ENCODE measurements at regions not wholly inside any gene's neighbourhood (a gene's known extent, or its start where the extent isn't known, plus 50 kb on each side); places are given as distances from the start of the nearest gene placed in this dataset.

DNA sequence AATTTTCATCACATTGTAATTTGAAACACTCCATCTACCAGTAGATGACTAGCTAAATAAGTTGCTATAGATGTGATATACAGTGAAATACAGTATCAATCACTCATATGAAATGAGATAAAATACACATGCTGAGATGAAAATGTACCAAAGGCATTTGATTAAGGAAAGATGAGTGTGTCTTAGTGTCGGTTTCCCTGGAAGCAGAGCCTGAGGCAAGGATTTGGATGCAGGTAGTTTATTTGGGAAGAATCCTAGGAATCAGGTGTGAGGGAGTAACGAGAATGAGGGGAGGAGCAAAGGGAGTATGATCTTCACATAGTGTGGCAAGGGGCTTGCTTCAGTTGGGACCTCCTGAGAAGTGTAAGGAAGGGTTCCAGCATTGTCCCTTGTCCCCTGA lies 188.2 kb upstream of the CTBP2 start:
- TF ChIP-seq, protein P1, sequence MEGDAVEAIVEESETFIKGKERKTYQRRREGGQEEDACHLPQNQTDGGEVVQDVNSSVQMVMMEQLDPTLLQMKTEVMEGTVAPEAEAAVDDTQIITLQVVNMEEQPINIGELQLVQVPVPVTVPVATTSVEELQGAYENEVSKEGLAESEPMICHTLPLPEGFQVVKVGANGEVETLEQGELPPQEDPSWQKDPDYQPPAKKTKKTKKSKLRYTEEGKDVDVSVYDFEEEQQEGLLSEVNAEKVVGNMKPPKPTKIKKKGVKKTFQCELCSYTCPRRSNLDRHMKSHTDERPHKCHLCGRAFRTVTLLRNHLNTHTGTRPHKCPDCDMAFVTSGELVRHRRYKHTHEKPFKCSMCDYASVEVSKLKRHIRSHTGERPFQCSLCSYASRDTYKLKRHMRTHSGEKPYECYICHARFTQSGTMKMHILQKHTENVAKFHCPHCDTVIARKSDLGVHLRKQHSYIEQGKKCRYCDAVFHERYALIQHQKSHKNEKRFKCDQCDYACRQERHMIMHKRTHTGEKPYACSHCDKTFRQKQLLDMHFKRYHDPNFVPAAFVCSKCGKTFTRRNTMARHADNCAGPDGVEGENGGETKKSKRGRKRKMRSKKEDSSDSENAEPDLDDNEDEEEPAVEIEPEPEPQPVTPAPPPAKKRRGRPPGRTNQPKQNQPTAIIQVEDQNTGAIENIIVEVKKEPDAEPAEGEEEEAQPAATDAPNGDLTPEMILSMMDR (IDR thresholded peaks at IDR 0.05): no peak
- TF ChIP-seq EP300 (IDR thresholded peaks at IDR 0.05; ENCODE audit: low read depth) (no peak), POLR2A (IDR thresholded peaks at IDR 0.05) (no peak), POLR2AphosphoS5 (IDR thresholded peaks at IDR 0.05) (no peak)
